Frontal cortex (tissue), 3 donors: ENCODE measurements at regions not wholly inside any gene's neighbourhood (a gene's known extent, or its start where the extent isn't known, plus 50 kb on each side); places are given as distances from the start of the nearest gene placed in this dataset.

ENCODE experiments used
- DNase-seq, 2 donors: peaks; one replicate each; pipeline ENCODE4 v3.0.0; 2012; ENCODE audit warnings: low spot score in 2 of 2
- FAIRE-seq: peaks from 2 replicates; lab custom pipeline; 2012; peaks lifted over from hg19 to GRCh38; lab: Jason Lieb, UNC
- donor health status: control.
- donor health status: control.
- donor health status: control.

DNA sequence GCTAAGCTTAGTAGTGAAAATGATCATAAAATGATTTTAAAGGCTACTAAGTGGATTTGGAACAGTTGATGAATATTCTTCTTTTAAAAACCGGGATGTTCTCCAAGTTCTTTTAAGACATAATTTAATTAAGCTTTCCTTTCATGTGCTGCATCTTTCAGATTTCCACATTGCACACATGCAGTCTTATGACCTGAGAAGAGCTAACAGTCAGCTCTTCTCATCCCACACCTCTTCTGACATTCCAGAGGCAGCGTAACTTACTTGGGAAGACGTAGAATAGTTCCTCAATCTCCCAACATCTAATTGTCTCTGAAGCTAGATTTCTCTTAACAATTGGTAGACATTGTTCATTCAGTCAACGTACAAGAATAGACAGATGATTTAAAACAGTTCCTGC, 181.8 kb downstream of the SP3 start:
- DNase-seq (no peak), FAIRE-seq (no peak)

DNA sequence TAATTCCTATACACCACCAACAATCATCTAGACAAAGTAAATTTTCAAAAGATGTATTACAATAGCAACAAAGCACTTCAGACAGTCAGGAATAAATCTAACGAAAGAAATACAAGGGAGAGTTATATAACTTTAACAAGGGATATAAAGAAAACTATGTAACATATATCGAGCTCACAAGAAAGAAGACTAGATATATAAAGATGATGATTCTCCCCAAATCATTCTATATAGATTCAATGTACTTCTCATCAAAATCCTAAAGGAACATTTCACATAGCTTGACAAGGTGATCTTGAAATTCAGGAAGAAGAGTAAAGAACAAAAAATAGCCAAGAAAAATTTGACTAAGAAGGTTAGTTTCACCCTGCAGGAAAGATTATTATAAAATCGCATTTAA, 179.4 kb downstream of the SP3 start:
- FAIRE-seq, result peak; percentile 33
- DNase-seq, result no peak

DNA sequence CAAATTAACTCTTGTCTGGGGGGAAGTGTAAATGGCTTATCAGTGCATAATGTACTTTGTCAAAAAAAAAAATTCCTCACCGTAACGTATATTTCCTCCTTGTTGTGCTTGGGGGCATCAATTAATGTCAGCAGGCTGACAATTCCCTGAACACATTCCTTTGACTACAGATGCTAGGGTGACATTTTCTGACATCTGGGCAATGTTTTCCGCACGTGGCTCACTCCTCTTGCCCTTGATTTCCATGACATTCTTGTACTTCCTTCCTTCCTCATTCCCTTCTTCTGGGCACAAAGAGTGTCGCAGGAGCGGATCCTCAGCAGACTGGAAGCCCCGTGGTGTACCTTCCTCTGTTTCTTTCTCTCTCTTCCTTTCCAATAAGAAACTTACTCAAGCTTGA, 173.7 kb downstream of the SP3 start:
- DNase-seq (no peak), FAIRE-seq (no peak)

DNA sequence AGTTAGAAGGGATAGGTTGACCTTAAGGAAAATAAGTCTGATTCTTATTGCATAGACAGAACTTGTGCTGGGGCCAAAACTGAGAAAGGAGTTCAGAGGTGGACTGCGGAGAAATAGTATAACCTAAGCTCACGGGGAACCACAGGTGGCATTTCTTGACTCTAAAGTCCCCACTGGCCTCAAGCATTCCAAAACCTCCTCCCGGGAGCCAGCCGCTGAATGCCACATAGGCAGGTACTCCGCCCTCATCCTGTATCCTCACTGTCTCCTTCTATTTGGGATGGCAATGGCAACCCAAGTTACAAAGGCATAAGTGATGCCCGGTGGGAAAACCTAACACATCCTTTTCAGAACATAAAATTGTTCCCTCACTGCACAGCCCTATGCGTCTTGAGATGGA, 173.0 kb downstream of the SP3 start:
- FAIRE-seq (no peak), DNase-seq (no peak)

DNA sequence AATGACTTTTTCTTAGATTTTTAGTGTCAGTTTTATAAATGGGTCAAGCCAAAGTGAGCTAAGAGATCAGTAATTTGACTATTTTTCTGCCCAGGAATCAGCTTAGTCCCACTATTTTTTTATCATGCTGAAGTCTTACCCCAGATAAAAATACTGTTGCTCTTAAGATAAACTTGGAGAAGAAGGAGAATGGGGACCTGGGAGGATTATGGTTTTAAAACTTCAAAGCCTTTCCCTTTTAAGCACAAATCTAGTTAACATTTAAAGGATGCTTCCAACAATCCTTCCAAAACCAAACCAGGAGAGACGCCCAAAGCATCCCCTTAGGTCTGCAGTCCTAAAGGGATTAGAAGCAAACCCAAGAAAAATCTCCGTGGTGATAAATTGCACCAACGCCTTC, 172.4 kb downstream of the SP3 start:
- FAIRE-seq (no peak), DNase-seq (no peak)

DNA sequence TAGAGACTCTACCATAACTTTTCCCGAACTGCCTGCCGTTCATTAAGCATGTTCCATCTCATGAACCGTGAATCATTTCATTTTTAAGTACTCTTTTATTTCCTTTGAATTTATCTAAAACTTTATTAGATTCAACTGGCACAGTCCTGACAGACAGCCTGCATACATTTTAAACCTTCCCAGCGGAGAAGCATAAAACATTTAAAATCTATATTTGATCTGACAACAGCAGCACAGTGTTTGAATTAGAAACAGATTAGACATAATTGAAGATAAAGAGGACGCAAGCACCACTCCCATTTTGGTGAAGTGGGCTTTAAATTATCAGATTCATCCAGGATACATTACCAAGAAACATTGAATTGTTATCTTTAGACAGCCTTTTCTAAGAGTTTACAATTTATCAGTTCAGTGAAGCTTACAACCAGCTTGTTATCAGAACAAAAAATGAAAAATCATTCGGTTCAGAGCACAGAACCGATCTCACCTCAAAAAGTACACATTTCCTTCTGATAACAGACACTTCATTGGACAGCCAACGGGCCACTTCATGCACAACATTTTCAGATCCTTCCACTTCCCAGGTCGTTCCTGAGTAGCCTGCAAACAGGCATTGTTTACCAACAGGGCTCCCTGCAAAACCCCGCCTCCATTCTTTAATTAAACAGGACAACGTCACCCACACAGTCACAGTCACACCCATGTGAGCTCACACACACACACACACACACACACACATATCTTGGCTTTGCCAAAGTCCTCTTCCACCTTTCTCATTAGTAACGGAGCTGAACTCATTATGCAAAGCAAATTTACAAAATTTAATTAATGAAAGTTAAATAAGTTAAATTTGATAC, 171.2 kb downstream of the SP3 start:
- FAIRE-seq, result no peak
- DNase-seq, result no peak

DNA sequence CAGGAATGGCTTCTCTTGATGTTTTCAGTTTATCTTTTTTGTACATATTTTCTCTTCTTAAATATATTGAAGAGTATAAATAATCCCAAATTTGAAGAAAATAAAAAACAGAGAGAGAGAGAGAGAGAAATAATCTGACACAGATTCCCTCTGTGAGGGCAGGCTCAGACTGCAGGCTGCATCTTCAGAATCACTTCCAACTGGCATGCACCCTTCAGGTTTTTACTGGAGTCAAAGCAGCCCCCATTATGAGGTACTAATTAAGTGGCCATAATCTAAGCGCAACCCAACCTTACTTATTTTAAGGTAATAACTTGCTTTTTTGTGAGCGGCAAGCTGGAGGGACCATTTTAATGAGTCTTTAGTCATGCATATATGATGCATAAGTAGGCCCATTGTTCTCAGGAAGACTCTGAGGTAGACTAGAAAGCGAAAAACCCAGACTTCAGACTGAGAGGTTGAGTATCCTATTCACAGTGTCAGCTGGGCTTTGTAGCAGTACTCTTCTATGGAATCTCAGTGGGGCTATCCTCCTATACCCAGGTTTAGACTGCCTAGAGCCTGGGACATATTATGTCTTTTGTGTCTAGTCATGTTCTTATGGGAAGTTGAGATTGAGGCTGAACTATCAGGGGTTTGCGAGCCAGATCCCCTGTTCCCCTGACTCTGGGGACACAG, 167.4 kb downstream of the SP3 start:
- no peak for DNase-seq

DNA sequence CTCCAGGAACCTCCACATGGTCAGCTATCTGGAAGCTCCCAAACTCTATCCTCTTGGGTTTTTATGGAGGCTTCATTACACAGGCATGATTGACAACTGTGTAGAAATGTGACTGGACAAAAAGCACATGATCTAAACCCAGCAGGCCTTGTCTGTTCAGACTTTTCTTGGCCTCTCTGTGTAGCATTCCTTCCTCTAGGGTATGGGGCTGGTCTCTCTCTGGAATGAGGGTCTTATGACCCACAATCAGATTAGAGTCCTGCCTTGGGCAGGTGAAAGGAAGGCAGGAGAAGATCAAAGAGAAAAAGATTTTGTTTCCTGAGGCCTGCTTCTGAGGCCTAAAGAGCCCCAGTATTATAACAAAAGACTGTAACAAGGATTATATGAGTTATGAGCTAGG, 162.7 kb downstream of the SP3 start:
- no peak for FAIRE-seq
- DNase-seq, result no peak

More for the DNA sequence above, 167.4 kb downstream of the SP3 start:
- FAIRE-seq, result no peak

DNA sequence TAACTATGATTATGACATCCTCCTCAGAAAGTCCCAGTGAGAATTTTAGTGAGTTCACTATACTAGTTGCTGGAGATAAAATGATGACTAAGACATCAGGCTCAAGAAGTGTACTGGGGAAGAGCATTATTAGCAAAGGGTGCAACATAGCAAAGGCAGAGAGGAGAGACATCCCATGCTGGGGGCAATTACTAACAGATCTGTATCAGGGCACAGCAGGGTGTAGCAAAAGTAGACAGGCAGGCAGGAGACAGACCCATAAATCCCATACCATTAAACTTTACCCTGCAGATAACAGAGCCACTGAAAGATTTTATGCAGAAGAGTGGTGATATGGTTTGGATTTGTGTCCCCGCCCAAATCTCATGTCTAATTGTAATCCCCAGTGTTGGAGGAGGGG, 161.7 kb downstream of the SP3 start:
- DNase-seq (no peak), FAIRE-seq (no peak)

DNA sequence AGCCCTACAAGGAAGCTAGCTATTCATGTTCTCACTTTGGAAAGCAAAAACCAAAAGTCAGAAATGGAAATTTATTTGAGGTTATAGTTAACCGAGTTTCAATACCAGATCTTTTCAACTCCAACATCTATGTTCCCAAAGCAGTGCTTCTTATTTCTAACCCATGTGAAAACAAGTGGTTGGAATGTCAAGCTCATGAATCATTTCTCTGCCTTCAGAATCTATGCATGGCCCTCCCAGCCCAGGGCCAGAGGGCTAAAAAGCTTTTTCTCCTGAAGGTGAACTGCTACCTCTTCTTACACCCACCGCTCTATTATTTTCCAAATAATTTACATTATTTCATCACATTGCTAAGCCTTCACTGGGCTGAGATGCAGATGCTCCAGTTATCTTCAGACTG, 158.4 kb downstream of the SP3 start:
- no peak for FAIRE-seq
- DNase-seq, result no peak

DNA sequence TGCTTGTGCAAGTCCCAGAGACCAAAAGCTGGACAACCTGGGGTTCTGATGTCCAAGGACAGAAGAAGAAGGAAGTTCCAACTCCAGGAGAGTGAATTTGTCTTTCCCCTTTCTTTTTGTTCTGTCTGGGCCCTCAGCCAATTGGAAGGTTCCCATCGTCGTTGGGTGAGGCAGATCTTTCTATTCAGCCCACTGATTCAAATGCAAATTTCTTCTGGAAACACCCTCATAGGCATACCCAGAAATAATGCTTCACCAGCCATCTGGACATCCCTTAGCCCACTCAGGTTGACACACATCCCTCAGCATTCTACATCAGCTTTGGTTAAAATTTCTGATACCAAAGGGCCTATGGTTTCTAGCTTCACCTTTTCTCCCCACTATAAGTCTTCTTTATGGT, 156.5 kb downstream of the SP3 start:
- DNase-seq, result no peak
- no peak for FAIRE-seq

DNA sequence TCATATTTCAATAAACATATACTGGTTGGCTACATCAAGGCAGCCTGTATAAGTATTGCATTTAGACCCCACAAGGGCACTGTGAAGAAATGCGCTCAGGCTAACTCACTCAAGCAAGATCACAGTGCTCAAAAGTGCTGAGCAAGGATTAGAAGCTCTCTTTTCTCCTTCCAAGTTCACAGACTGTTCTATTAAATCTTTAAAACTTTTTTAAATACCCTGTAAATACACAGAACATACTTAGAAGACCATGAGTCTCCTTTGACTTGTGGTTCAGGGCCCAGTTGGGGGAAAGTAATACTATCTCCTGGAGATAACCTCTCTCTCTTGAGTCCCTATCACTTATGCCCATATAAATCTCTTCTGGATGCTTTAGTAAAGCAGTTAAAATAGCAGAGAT, 152.9 kb downstream of the SP3 start:
- no peak for FAIRE-seq
- DNase-seq, result no peak

DNA sequence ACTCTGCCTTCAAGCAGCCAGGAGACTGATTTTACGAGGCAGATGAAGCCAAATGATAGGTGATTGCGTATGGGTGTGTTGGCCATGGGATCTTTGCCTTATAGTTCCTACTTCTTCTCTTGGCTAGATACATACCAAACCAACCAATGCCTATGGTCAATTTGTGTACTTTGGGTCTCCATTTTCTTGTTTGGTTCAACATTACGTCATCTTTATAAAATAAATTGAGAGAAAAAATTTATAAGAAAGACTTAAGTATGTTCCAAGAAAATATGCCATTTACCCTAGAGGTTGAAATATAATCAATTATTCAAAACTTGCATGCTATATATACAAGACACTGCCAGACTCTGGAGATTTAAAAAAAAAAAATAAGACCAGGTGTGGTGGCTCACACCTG, 150.9 kb downstream of the SP3 start:
- DNase-seq, result no peak
- FAIRE-seq, result no peak

DNA sequence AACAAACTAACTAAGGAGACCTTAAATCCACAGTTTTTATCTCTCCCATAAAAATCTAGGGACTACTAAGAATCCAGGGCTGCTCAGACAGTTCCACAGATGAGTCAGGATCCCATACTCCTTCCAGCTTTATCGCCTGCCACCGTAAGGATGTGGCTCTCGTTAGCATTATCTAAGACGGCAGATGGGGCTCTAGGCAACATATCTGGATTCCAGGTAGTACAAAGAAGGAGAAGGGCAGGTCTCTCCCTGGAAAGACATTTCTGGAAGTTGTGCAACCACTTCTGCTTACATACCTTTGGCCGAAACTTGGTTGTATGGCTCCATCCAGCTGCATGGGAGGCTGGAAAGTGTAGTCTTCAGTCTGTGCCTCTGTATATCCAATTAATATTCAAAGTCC, 149.4 kb downstream of the SP3 start:
- FAIRE-seq (no peak), DNase-seq (no peak)

DNA sequence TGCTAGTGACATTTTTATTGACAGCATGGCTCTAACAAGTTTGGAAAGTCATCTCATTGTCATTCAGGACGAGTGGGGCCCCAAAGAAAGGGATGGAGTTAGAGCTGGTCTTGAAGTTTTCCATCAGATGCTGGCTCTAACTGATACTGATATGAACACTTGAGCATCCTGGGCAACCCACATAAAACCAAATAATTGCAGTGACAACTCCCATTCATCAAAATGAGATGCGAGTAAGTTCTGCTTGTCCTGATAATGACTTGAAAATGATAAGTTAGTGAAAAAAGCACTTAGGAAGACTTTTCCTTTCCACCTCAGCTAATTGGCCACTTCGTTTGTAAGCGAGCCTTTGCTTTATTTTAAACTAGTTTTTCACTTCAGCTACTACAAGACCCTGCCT, 147.6 kb downstream of the SP3 start:
- DNase-seq, result no peak
- no peak for FAIRE-seq

DNA sequence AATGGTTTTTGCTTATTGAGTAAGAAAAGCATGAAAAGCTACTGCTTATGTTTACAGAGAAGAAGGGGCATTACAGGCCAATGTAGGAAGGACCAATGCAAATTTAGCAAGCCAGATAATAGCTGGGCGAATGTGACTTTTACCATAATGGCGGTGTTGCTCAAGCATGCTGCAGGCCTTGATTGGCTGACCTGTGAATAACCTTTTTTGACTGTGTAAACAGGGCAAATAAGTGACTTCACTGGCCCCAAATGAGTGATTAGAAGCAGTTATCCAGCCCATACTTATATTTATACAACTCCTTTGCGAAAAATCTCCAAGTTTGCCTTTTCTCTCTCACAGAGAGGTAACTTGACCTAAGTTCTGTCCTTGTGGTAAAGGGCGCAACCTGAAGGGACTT, 146.9 kb downstream of the SP3 start:
- DNase-seq, result no peak
- FAIRE-seq, result no peak

DNA sequence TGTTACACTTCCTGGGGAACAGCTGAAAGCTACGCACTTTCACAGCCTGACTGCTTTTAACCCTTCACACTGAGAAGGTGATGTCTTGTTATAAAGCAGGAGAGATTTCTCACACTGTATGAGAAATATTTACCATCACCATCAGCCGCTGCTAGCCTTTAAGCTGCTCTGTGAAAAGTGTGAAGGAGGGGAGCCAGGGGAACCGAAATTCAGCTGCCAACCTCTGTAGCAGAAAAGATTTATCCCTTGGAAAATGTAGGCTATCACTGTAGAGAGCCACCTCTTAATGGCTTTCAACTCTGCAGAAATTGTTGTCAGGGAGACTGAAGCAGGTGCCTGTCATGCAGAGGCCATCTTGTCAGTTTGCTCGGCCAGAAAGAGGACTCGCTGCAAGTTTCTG, 145.3 kb downstream of the SP3 start:
- DNase-seq, result no peak
- no peak for FAIRE-seq

DNA sequence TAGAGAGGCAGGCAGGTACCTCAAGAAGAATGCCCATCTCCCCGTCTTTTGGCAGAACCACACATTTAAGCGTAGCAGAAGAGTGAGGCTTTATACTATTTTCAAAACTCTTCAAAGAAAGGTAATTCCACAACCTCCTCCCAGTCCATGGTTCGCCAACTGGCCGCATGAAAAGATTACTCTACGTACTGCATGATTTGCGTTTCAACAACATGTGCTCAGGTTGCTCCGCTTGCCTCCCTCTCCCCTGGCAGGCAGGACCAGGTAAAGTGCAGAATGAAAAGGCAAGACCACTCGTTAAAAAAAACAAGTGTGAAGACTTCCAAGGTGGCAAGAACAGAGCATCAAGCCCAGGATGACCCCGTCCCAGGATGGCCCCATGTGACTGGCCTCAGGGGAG, 143.7 kb downstream of the SP3 start:
- DNase-seq, result no peak

DNA sequence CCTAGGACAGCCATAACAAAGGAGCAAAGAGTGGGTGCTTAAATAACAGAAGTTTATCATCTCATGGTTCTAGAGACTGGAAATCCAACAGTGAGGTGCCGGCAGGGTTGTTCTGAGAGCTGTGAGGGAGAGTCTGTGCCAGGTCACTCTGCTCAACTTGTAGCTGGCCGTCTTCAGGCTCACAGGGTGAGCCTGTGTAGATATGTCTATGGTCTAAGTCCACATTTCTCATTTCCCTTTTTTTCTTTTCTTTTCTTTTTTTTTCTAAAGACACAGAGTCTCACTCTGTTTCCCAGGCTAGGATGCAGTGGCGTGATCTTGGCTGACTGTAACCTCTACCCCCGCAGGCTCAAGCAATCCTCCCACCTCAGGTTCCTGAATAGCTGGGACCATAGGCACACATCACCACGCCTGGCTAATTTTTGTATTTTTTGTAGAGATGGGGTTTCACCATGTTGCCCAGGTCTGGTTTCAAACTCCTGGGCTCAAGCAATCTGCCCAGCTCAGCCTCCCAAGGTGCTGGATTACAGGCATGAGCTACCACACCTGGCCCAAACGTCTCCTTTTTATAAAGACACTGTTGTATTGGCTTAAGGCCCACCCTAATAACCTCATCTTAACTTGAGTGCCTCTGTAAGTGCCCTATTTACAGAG, 142.2 kb downstream of the SP3 start:
- FAIRE-seq, result no peak

More for the DNA sequence above, 143.7 kb downstream of the SP3 start:
- FAIRE-seq, result no peak

DNA sequence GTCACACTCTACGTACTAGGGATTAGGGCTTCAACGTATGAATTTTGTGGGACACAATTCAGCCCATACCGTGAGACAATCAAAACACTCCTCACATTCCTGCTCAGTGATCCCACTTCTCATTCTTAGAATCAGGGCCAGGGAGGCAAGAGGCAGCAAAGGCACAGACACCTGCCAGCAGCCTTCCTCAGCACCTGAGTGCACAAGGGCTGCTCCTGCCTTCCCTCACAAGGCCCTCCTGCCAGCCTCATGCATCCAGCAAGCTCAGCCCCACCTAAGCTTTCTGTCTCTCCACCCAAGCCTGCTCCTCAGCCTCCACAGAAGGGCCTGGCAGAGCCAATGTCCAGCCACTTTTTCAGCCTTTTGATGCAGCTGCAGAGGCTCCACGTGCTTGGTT, 141.6 kb downstream of the SP3 start:
- no peak for FAIRE-seq
- no peak for DNase-seq

More for the DNA sequence above, 142.2 kb downstream of the SP3 start:
- DNase-seq, result no peak
